GM18505 (cell line): ENCODE measurements at regions not wholly inside any gene's neighbourhood (a gene's known extent, or its start where the extent isn't known, plus 50 kb on each side); places are given as distances from the start of the nearest gene placed in this dataset.
A peak's percentile ranks its signal among the peaks of the same experiment; 100 is the strongest.

Experiments used
- ATAC-seq: cut with Tn5 transposase; IDR thresholded peaks from one replicate; pipeline ENCODE4 v1.9.1; 2021; ENCODE audit not compliant: unreplicated experiment
- POLR2A ChIP-seq: IDR thresholded peaks from 4 replicates; pipeline ENCODE4 v1.6.1; 2011; ENCODE audit warnings: borderline replicate concordance; ENCODE audit not compliant: insufficient read depth, insufficient read length; ENCODE audit errors: extremely low read depth

- peak; percentile 35 for TF ChIP-seq POLR2A
- peak; percentile 85 for ATAC-seq
These were observed 106.4 kb upstream of the SESN3 start for GRCh38 chr11:95337175-95337957.

DNA sequence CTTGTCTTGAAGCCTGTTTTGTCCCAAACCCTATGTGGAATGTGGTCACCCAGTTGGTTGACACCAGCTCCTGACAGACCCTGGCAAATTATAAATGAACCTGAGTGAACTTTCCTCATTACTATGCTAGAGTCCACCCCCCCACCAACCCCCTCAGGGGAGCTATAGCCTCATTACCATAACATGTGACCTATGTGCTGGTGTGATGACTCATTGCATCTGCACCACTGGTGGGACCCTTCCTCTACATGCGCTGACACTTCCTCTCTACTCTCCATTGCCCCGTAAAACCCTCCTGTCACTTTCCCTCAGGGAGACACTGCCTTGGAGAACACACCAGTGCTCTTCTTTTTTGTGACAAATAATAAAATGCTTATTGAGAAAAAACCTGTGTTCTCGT is 105.0 kb upstream of the SESN3 start:
- no peak for ATAC-seq
- TF ChIP-seq POLR2A = no peak

GRCh38 chr11:95331161-95331560 is 100.2 kb upstream of the SESN3 start:
- no peak for TF ChIP-seq POLR2A
- no peak for ATAC-seq

- no peak for TF ChIP-seq POLR2A
- ATAC-seq = no peak
These were observed 99.3 kb upstream of the SESN3 start for GRCh38 chr11:95330302-95330701.

DNA sequence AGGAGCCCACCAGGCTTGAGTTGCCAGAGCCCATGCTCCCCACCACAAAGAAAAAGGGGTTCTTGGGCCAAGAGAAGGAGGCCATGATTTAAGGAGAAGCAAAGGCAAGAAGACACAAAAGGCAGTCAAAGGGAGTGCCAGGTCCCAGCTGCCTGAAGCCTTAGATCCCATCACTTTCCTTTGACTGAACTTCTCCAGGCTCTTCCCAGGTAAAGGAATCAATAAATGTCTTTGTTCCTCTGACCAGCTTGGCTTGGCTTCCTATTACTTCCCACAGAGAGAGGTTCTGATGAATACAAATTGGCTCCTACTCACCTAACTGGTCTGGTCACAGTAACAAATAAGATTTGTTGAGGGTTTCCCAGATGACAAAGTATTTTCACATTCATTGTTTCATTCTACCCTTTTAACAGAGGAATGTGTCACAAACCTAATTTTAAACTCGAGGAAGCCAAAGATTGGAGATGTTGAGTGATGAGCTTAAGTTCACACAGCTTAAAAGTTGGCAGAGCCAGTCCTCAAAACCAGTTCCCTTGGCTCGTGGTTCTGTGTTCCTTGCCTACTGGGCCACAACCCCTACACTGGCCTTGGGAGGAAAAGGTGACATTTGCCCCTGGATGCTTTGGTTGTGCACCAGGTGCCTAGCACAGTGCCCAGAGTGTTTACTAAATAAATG is 96.4 kb upstream of the SESN3 start:
- no peak for ATAC-seq
- no peak for TF ChIP-seq POLR2A

- no peak for ATAC-seq
- no peak for TF ChIP-seq POLR2A
These were observed 94.8 kb upstream of the SESN3 start for GRCh38 chr11:95325777-95326258.

DNA sequence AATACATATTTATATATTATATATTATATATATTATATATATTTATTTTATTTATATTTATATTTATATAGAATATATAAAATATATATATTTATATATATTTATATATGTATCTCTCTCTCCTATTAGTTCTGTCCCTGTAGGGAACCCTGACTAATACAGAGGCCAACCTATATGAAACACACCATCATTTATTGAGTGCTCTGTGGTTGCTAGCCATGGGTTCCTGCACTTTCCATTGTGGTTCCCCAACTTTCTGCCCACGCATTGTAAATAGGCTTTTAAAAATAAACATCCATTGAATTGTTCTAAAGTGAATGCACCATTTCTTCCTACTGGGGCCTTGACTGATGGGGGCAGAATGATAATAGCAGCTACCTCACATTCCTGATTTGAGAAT is 93.8 kb upstream of the SESN3 start:
- TF ChIP-seq POLR2A = no peak
- no peak for ATAC-seq

DNA sequence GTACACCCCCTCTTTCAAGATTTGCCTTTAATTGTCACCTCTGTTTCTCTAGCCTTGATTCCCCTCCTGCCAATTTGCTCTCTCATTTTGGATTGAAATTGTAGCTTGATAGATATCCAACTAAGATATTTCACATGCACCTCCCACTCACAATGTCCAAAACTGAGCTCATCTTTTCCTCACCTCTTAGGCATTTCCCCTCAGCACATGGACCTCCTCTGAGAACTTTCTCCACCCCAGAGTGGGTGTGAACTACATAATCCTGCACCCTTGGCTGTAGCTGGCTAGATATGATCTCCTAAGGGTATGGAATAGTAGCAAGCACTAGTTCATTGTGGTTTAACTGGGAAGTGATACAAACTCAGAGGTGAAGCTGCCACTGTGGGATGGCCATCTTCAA is 91.5 kb upstream of the SESN3 start:
- no peak for ATAC-seq
- TF ChIP-seq POLR2A = no peak

DNA sequence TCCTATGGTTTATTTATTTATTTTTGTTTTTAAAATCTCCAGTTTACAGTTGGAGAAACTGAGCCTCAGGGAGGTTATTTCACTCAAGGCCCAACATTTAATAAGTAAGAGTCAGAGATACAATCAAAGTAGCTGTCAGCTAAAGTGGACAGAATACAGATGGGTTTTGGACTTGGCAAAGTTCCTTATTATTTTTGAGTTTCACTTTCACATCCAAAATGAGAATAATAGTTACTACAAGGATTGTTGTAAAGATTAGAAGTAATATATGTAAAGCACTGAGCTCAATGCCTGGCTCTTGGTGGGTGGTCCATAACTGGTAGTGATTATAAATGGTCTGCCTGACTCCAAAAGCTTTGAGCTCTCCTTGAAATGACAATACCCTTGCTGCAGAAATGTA is 87.5 kb upstream of the SESN3 start:
- TF ChIP-seq POLR2A = no peak
- ATAC-seq = no peak

DNA sequence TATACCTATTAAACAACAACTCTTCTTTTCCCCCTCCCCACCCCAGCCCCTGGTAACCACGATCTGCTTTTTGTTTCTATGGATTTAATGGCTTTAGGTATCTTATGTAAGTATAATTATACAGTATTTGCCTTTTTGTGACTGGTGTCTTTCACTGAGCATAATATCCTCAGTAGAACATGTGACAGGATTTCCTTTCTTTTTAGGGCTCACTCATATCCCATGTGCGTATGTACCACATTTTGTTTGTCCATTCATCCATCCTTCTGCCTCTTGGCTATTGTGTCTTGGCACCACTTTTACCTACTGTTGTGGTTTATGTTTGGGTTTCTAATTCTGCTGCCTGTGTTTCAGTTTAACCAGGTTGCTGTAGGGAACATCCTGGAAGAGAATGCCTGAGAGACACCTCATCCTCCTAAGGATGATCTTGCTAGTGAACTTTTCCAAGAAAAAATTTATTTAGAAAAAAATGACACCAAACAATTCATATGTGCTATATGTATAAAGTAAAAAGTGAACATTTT is 77.6 kb upstream of the SESN3 start:
- no peak for TF ChIP-seq POLR2A
- no peak for ATAC-seq

GRCh38 chr11:95307286-95307685 is 76.3 kb upstream of the SESN3 start:
- ATAC-seq = no peak
- no peak for TF ChIP-seq POLR2A

- no peak for TF ChIP-seq POLR2A
- ATAC-seq = no peak
These were observed 75.8 kb upstream of the SESN3 start for GRCh38 chr11:95306801-95307200.

DNA sequence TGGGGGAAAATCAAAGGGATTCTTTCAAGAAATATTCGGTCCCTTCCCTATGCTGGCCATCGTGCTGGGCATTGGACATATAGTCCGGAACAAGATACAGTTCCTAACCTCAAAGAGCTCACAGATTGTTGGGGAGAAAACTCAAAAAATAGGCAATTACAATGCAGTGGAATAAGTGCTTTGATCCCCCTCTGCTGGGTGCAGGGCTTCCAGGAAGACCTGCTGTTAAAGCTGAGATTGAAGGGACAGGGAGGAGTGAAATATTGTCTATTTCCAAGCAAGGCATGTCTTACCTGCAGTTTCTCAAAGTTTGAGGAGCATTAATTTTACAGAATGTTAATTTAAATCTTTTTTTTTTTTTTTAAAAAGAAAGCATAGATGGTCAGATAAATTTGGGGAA is 75.1 kb upstream of the SESN3 start:
- TF ChIP-seq POLR2A = no peak
- no peak for ATAC-seq

DNA sequence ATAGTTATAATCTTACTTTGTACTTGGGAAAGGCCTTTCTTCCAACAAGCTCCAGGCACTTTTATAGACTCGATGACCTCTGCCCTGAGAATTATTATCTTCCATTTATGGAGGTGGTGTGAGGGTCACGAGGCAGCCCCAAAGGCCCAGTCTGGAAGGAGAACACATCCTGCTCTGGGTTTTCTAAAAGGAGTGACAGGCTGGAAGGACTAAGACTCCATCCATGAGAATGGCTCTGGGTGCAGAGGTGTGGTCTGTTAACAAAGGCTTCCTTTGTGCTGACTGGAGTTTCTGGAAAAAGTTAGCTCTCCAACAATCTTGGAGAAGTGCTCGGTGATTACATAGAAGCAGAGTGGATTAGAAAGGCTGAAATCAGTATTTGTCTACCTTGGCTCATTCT is 74.7 kb upstream of the SESN3 start:
- no peak for TF ChIP-seq POLR2A
- no peak for ATAC-seq
